ENCODE measurements at regions not wholly inside any gene's neighbourhood (a gene's known extent, or its start where the extent isn't known, plus 50 kb on each side); places are given as distances from the start of the nearest gene placed in this dataset.

DNA sequence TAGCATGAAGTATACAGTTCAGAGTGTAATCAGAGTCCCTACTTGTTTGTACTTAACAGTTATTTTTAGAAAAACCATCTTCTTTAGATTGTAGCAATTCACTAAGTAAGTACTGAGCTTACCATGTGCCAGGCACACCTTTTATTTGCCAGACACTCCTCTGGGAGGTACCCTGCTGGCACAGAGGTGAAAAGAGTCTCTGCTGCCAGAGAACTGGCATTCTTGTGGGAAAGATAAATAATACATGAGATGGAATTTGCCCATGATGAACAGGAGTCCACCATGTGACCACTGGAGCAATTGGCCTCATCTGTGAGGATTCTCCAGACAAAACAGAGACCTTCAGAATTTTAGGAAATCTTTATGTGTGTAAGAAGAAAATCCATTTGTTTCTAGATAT is 199.3 kb upstream of the SLC16A7 start:
- TF ChIP-seq, protein P1, sequence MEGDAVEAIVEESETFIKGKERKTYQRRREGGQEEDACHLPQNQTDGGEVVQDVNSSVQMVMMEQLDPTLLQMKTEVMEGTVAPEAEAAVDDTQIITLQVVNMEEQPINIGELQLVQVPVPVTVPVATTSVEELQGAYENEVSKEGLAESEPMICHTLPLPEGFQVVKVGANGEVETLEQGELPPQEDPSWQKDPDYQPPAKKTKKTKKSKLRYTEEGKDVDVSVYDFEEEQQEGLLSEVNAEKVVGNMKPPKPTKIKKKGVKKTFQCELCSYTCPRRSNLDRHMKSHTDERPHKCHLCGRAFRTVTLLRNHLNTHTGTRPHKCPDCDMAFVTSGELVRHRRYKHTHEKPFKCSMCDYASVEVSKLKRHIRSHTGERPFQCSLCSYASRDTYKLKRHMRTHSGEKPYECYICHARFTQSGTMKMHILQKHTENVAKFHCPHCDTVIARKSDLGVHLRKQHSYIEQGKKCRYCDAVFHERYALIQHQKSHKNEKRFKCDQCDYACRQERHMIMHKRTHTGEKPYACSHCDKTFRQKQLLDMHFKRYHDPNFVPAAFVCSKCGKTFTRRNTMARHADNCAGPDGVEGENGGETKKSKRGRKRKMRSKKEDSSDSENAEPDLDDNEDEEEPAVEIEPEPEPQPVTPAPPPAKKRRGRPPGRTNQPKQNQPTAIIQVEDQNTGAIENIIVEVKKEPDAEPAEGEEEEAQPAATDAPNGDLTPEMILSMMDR (conservative IDR thresholded peaks at IDR 0.05; ENCODE audit: low read depth, low read length) = no peak
- no peak for TF ChIP-seq EZH2 (IDR thresholded peaks at IDR 0.05; ENCODE audit: borderline replicate concordance, low read depth, low read length, poor library complexity, severe bottlenecking)
